GM23338 (cell line): ENCODE measurements at regions not wholly inside any gene's neighbourhood (a gene's known extent, or its start where the extent isn't known, plus 50 kb on each side); places are given as distances from the start of the nearest gene placed in this dataset.
"Not testable (repeated sequence)": the region's sequence is repeated elsewhere in the genome, so short reads cannot be mapped to it uniquely, and the experiment has no call there.

Experiments used
- ATAC-seq: fragments of 200-7000 bp; cut with Tn5 transposase; 3 replicates; pipeline ENCODE4 v1.9.1; 2020
- DNase-seq: peaks from one replicate; pipeline ENCODE4 v3.0.0-alpha.2; 2015; ENCODE audit warnings: low spot score
- H2AFZ ChIP-seq: fragments of 200-600 bp; sonication (generic); 2 replicates; pipeline ENCODE4 v1.8.0; 2016; ENCODE audit warnings: antibody characterized with exemption, mild to moderate bottlenecking, moderate library complexity
- H3F3A ChIP-seq: fragments of 200-600 bp; sonication (generic); replicated peaks from 2 replicates; pipeline ENCODE4 v1.8.0; 2017; ENCODE audit warnings: antibody characterized with exemption, mixed run types, low read depth
- H3K27ac ChIP-seq: fragments of 200-600 bp; sonication (generic); 2 replicates; pipeline ENCODE4 v1.6.1; 2016; ENCODE audit warnings: low read depth
- H3K27me3 ChIP-seq: fragments of 200-600 bp; sonication (generic); 2 replicates; pipeline ENCODE4 v1.8.0; 2016; ENCODE audit warnings: mild to moderate bottlenecking, mixed run types, moderate library complexity; ENCODE audit not compliant: insufficient read depth
- H3K36me3 ChIP-seq: fragments of 200-600 bp; sonication (generic); 2 replicates; pipeline ENCODE4 v1.8.0; 2016; ENCODE audit warnings: mild to moderate bottlenecking; ENCODE audit not compliant: insufficient read depth
- H3K4me1 ChIP-seq: fragments of 200-600 bp; sonication (generic); 2 replicates; pipeline ENCODE4 v1.8.0; 2016; ENCODE audit warnings: mild to moderate bottlenecking, moderate library complexity; ENCODE audit not compliant: insufficient read depth
- H3K4me2 ChIP-seq: fragments of 200-600 bp; sonication (generic); 2 replicates; pipeline ENCODE4 v1.7.1; 2017; ENCODE audit warnings: mixed run types
- H3K4me3 ChIP-seq: fragments of 200-600 bp; sonication (generic); 2 replicates; pipeline ENCODE4 v1.6.1; 2016; ENCODE audit warnings: mixed run types
- H3K79me2 ChIP-seq: fragments of 200-600 bp; sonication (generic); replicated peaks from 2 replicates; pipeline ENCODE4 v1.8.0; 2017; ENCODE audit warnings: mild to moderate bottlenecking; ENCODE audit not compliant: insufficient read depth
- H3K9me2 ChIP-seq: fragments of 200-600 bp; sonication (generic); 2 replicates; pipeline ENCODE4 v1.8.0; 2017; ENCODE audit not compliant: insufficient read depth
- H4K20me1 ChIP-seq: fragments of 200-600 bp; sonication (generic); replicated peaks from 2 replicates; pipeline ENCODE4 v1.8.0; 2017; ENCODE audit warnings: mild to moderate bottlenecking; ENCODE audit not compliant: insufficient read depth
- H3K27ac Mint-ChIP-seq: 2 replicates; pipeline ENCODE4 v1.8.0; 2020; ENCODE audit warnings: inconsistent platforms, mild to moderate bottlenecking, moderate library complexity, mixed read lengths
- H3K27me3 Mint-ChIP-seq: 3 replicates; pipeline ENCODE4 v1.8.0; 2022; ENCODE audit warnings: low read depth, mild to moderate bottlenecking, moderate library complexity, mixed read lengths, inconsistent platforms; ENCODE audit not compliant: insufficient read depth, poor library complexity
- H3K36me3 Mint-ChIP-seq: 3 replicates; pipeline ENCODE4 v1.8.0; 2021; ENCODE audit warnings: low read depth, mild to moderate bottlenecking, inconsistent platforms, moderate library complexity, mixed read lengths
- H3K4me1 Mint-ChIP-seq: 3 replicates; pipeline ENCODE4 v1.8.0; 2020; ENCODE audit warnings: mild to moderate bottlenecking, inconsistent platforms, mixed read lengths
- H3K4me3 Mint-ChIP-seq: 3 replicates; pipeline ENCODE4 v1.8.0; 2021; ENCODE audit warnings: moderate library complexity, mild to moderate bottlenecking, inconsistent platforms, mixed read lengths
- H3K9me3 Mint-ChIP-seq: 3 replicates; pipeline ENCODE4 v1.8.0; 2020; ENCODE audit warnings: moderate library complexity, mild to moderate bottlenecking, inconsistent platforms, mixed read lengths
- CTCF ChIP-seq, 2 experiments: fragments of 200-600 bp in 1 of 2; sonication (generic) in 1 of 2; conservative IDR thresholded peaks; 2 replicates each; pipeline versions ENCODE4 v1.5.1 to v1.6.1; 2016 to 2017; ENCODE audit warnings: antibody characterized with exemption in 2 of 2, low read depth in 2 of 2, mild to moderate bottlenecking in 2 of 2, moderate library complexity in 1 of 2

GRCh38 chr10:87300163-87300562 lies 57.4 kb upstream of the NUTM2D start:
- not testable (repeated sequence) for H3K4me3 Mint-ChIP-seq, H3K4me1 ChIP-seq, H4K20me1 ChIP-seq, H3K27me3 Mint-ChIP-seq, H3K4me1 Mint-ChIP-seq, H2AFZ ChIP-seq, H3K4me3 ChIP-seq, H3K36me3 Mint-ChIP-seq, H3K79me2 ChIP-seq, H3K27ac ChIP-seq, H3F3A ChIP-seq, DNase-seq, H3K27ac Mint-ChIP-seq, ATAC-seq, H3K9me2 ChIP-seq, H3K36me3 ChIP-seq, H3K27me3 ChIP-seq, H3K9me3 Mint-ChIP-seq, H3K4me2 ChIP-seq

GRCh38 chr10:87301466-87302115 lies 56.0 kb upstream of the NUTM2D start:
- H3K27me3 ChIP-seq, H3K9me2 ChIP-seq, DNase-seq, H3K4me2 ChIP-seq, H3K4me1 ChIP-seq, H3K79me2 ChIP-seq, H2AFZ ChIP-seq, H3K4me3 ChIP-seq, H3K27ac Mint-ChIP-seq, H3K4me3 Mint-ChIP-seq, H3K27me3 Mint-ChIP-seq, H4K20me1 ChIP-seq, H3K9me3 Mint-ChIP-seq, H3K4me1 Mint-ChIP-seq, H3K36me3 Mint-ChIP-seq, H3F3A ChIP-seq, H3K27ac ChIP-seq, H3K36me3 ChIP-seq: not testable (repeated sequence)
- ATAC-seq, result peak; percentile 100
- TF ChIP-seq CTCF (conservative IDR thresholded peaks at IDR 0.05; ENCODE audit: low read depth in 2 of 2), result peak; percentile 29 to 35

- DNase-seq, H3K27ac ChIP-seq, H3K27ac Mint-ChIP-seq, H2AFZ ChIP-seq, H3K4me1 Mint-ChIP-seq, H3K4me3 ChIP-seq, H3K9me3 Mint-ChIP-seq, H3K79me2 ChIP-seq, H3K36me3 ChIP-seq, H3K36me3 Mint-ChIP-seq, H3K27me3 ChIP-seq, H3K9me2 ChIP-seq, H3F3A ChIP-seq, H3K4me2 ChIP-seq, H3K27me3 Mint-ChIP-seq, H4K20me1 ChIP-seq, H3K4me1 ChIP-seq, H3K4me3 Mint-ChIP-seq, ATAC-seq: not testable (repeated sequence)
These were observed 55.4 kb upstream of the NUTM2D start for GRCh38 chr10:87302132-87302531.

- not testable (repeated sequence) for H3K4me2 ChIP-seq, H3K27ac ChIP-seq, H3K9me2 ChIP-seq, H2AFZ ChIP-seq, H3K4me1 Mint-ChIP-seq, DNase-seq, H3K36me3 ChIP-seq, ATAC-seq, H3K9me3 Mint-ChIP-seq, H3K79me2 ChIP-seq, H3K27me3 ChIP-seq, H3K27me3 Mint-ChIP-seq, H4K20me1 ChIP-seq, H3K36me3 Mint-ChIP-seq, H3K4me3 Mint-ChIP-seq, H3K4me1 ChIP-seq, H3F3A ChIP-seq, H3K27ac Mint-ChIP-seq, H3K4me3 ChIP-seq
These were observed 53.8 kb upstream of the NUTM2D start for GRCh38 chr10:87303707-87304106.

- not testable (repeated sequence) for H3K4me3 Mint-ChIP-seq, H3K27me3 Mint-ChIP-seq, H3K79me2 ChIP-seq, H3K27ac Mint-ChIP-seq, H3K4me1 Mint-ChIP-seq, H3K4me3 ChIP-seq, H3K36me3 Mint-ChIP-seq, H3K27ac ChIP-seq, H3K27me3 ChIP-seq, H2AFZ ChIP-seq, DNase-seq, ATAC-seq, H3F3A ChIP-seq, H4K20me1 ChIP-seq, H3K4me2 ChIP-seq, H3K9me2 ChIP-seq, H3K9me3 Mint-ChIP-seq, H3K4me1 ChIP-seq, H3K36me3 ChIP-seq
These were observed 50.9 kb upstream of the NUTM2D start for GRCh38 chr10:87306681-87307080.
